ENCODE measurements at regions not wholly inside any gene's neighbourhood (a gene's known extent, or its start where the extent isn't known, plus 50 kb on each side); places are given as distances from the start of the nearest gene placed in this dataset.

DNA sequence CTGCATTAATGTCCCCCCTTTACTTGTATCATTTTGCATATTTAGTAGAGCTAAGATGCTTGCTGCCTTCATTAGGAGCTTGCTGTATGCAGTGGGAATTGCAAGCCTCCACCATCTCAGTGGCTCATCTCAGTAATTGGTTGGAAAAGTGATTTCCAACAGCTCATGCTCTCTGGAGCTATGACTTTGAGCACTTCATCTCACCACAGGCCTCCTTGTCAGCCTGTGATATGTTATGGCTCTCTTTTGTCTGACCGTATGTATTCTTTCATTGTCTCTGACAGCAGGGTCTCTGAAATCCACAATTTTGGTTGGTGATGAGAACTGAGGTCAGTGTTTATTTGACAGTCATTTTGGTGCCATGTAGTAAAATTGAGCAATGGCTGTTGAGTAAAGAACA lies 345.1 kb downstream of the FAT3 start:
- Histone ChIP-seq H3K4me3 (no peak overlapping the region), H4K20me1 (no peaks in the 10 kb centered on the region), H3K4me1 (no peaks in the 10 kb centered on the region), H3K27me3 (no peaks in the 10 kb centered on the region), H3K27ac (no peak overlapping the region), H3K9me3 (no peaks in the 10 kb centered on the region), H3K4me2 (no peak overlapping the region), H3K36me3 (no peaks in the 10 kb centered on the region), H3K9ac (no peak overlapping the region)
- TF ChIP-seq Cebpa-rat (IDR thresholded peaks at IDR 0.05), result no peak

DNA sequence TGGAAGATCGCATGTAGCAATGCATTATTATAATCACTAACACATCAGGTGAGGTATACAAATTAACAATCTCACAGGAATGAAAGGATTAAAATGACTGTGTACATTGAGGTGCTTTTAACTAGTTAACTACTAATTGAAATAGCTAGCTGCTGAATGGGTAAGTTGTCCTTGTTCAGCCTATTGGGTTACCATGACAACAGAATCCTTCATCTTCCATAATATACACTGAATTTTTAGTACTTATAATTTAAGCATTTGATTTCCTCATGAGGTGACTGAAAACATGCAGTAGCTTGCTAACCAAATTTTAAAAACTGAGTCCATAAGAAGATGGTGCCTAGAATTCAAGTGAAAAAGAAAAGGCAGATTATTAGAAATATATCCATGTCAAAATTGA lies 347.9 kb downstream of the FAT3 start:
- Histone ChIP-seq H4K20me1 (no peaks in the 10 kb centered on the region), H3K4me1 (no peaks in the 10 kb centered on the region), H3K27me3 (no peaks in the 10 kb centered on the region), H3K9me3 (no peaks in the 10 kb centered on the region), H3K9ac (no peak overlapping the region), H3K4me3 (no peak overlapping the region), H3K36me3 (no peaks in the 10 kb centered on the region), H3K4me2 (no peak overlapping the region), H3K27ac (no peak overlapping the region)
- TF ChIP-seq Cebpa-rat (IDR thresholded peaks at IDR 0.05), result no peak

DNA sequence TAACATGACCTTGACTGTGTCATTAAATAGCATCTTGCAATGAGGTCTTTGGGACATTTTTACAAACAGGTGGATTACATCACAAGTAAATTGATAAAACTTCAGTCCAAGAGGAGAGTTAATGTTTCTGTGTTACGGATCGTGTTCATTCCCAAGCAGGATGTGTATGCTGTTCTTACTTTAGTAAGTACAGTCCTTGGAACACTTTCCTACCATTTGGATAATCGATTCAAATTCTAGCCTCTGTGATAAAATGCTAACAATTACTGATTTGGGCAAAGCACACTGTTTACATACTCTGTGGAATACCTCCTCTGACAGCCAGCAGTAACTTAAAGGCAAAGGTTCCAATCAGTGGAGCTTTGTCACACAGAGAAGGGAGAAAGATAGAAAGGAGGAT lies 351.7 kb downstream of the FAT3 start:
- no peaks in the 10 kb centered on the region for H3K27me3 ChIP-seq
- no peak overlapping the region for H3K27ac ChIP-seq
- no peak overlapping the region for H3K4me2 ChIP-seq
- no peaks in the 10 kb centered on the region for H3K4me1 ChIP-seq
- no peak for TF ChIP-seq Cebpa-rat (IDR thresholded peaks at IDR 0.05)
- H3K9ac ChIP-seq, result no peak overlapping the region
- H4K20me1 ChIP-seq, result no peaks in the 10 kb centered on the region
- no peak overlapping the region for H3K4me3 ChIP-seq
- H3K9me3 ChIP-seq, result no peaks in the 10 kb centered on the region
- no peaks in the 10 kb centered on the region for H3K36me3 ChIP-seq

DNA sequence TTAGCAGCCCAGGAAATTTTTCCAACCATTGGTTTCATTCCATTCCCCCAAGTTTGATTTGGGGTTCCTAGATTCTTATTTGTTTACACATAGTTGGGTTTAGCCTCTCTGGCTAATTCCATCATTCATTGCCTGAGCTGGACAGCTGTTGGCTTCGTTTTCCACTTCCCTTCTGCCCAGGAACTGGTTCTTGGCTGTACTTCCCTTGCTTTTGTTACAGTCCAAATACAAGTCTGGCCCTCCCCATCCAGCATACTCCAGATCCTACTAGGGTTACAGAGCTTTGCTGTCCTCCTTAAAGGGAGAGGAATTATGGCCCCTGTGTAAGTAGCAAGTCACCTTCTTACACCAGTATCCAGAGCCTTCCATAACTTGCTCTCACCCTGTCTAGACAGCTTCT lies 356.3 kb downstream of the FAT3 start:
- no peak for TF ChIP-seq Cebpa-rat (IDR thresholded peaks at IDR 0.05)
- no peaks in the 10 kb centered on the region for H3K36me3 ChIP-seq

DNA sequence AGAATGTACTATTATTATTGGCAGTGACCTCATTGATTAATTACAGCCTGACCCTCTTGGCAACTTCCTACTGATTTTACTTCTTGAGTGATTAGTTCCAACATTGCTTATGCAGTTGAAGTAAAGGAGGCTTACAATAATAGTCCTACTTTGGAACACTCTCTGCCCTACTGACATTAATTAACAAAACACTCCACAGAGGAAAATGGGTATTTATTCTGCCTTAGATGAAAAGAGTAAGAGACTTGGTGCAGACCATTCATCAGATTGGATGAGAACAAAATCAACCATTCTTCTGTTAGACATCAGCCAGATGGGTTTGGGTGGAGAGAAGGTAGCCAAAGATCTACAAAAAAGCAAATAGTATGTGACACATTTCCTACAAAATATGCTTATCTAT lies 363.8 kb downstream of the FAT3 start:
- Histone ChIP-seq H3K4me1 (no peaks in the 10 kb centered on the region), H3K4me2 (no peak overlapping the region), H3K27me3 (no peaks in the 10 kb centered on the region), H4K20me1 (no peaks in the 10 kb centered on the region), H3K4me3 (no peak overlapping the region), H3K27ac (no peak overlapping the region), H3K9me3 (no peaks in the 10 kb centered on the region), H3K36me3 (no peaks in the 10 kb centered on the region), H3K9ac (no peak overlapping the region)
- TF ChIP-seq Cebpa-rat (IDR thresholded peaks at IDR 0.05), result no peak

More for the DNA sequence above, 356.3 kb downstream of the FAT3 start:
- Histone ChIP-seq H3K4me2 (no peak overlapping the region), H4K20me1 (no peaks in the 10 kb centered on the region), H3K9ac (no peak overlapping the region), H3K9me3 (no peaks in the 10 kb centered on the region), H3K27me3 (no peaks in the 10 kb centered on the region), H3K27ac (no peak overlapping the region), H3K4me1 (no peaks in the 10 kb centered on the region), H3K4me3 (no peak overlapping the region)

DNA sequence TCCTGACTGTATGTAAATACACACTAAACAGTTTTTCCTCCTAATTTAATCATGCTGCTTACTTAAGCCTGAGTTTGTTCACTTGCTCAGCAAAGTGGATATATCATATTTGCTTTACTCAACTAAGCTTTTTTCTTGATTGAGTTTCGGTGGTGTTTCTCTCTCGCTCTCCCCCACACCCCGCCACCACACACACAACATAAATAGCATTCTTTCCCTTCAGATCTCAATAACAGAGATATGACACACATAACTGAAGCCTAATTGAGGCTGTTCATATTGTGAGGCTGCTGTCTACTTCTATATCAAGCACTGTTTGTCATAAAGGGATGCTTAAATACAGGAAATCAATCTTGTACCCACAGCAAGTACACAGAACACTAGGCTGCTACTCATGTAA lies 364.9 kb downstream of the FAT3 start:
- no peak for TF ChIP-seq Cebpa-rat (IDR thresholded peaks at IDR 0.05)
- Histone ChIP-seq H3K4me1 (no peaks in the 10 kb centered on the region), H3K4me3 (no peak overlapping the region), H3K27ac (no peak overlapping the region), H3K36me3 (no peaks in the 10 kb centered on the region), H3K9ac (no peak overlapping the region), H3K4me2 (no peak overlapping the region), H3K9me3 (no peaks in the 10 kb centered on the region), H4K20me1 (no peaks in the 10 kb centered on the region), H3K27me3 (no peaks in the 10 kb centered on the region)

DNA sequence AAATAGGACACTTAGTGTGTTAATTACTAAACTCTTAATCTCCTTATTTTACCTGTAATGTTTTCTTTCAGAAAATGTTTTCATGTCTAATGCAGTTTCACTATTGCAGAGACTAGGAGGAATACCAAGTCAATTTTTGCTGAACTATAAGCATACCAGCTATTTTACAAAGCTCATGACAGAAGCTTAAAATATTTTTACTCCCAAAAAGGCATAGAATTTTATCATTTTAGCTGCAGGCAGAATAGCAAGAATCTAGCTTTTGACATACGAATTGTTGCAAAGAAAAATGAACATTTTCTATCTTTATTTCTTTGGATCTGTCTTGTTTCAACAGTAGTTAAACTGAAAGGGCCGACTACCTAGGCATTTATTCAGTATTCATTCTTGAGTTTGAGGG lies 366.9 kb downstream of the FAT3 start:
- Histone ChIP-seq H3K9ac (no peak overlapping the region), H3K27ac (no peak overlapping the region), H4K20me1 (no peaks in the 10 kb centered on the region), H3K36me3 (no peaks in the 10 kb centered on the region), H3K4me3 (no peak overlapping the region), H3K4me2 (no peak overlapping the region), H3K27me3 (no peaks in the 10 kb centered on the region), H3K9me3 (no peaks in the 10 kb centered on the region), H3K4me1 (no peaks in the 10 kb centered on the region)
- no peak for TF ChIP-seq Cebpa-rat (IDR thresholded peaks at IDR 0.05)

DNA sequence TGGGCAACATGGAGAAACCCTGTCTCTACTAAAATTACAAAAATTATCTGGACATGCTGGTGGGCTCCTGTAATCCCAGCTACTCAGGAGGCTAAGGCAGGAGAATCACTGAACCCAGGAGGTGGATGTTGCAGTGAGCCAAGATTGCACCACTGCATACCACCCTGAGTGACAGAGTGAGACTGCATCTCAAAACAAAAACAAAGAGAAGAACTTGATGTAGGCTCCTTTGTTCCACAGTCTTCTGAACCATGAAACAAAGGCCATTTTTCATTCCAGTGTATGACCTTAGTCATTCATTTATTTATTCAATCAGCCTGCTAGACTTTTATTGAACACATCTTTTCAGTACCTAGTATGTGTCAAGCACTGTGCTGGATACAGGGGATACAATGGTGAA lies 369.6 kb downstream of the FAT3 start:
- no peak for TF ChIP-seq Cebpa-rat (IDR thresholded peaks at IDR 0.05)
- Histone ChIP-seq H3K27ac (no peak overlapping the region), H3K9me3 (no peaks in the 10 kb centered on the region), H3K9ac (no peak overlapping the region), H3K27me3 (no peaks in the 10 kb centered on the region), H4K20me1 (no peaks in the 10 kb centered on the region), H3K4me1 (no peaks in the 10 kb centered on the region), H3K4me2 (no peak overlapping the region), H3K4me3 (no peak overlapping the region), H3K36me3 (no peaks in the 10 kb centered on the region)

DNA sequence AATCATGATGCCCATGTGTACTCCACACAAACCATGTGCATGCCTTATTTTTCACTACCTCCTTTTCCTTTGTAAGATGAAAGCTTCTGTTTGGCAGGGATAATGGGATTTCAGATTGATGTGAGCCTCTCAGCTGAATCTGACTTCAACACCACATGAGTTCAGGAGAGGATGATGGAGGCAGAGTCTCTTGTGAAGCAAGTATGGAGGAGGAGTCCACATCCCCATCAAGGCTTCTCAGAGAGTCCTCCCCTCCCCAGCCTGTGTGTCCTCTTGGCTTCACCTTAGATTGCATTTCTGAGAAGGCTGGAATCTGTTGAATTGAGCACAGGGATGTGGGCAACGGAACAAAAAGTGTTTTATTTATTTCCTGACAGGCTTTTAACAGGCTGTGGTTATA lies 370.4 kb downstream of the FAT3 start:
- no peak for TF ChIP-seq Cebpa-rat (IDR thresholded peaks at IDR 0.05)
- no peak overlapping the region for H3K4me2 ChIP-seq
- no peaks in the 10 kb centered on the region for H3K9me3 ChIP-seq
- H3K27ac ChIP-seq, result no peak overlapping the region
- no peaks in the 10 kb centered on the region for H3K36me3 ChIP-seq
- no peaks in the 10 kb centered on the region for H4K20me1 ChIP-seq
- H3K4me3 ChIP-seq, result no peak overlapping the region
- no peak overlapping the region for H3K9ac ChIP-seq
- H3K27me3 ChIP-seq, result no peaks in the 10 kb centered on the region
- H3K4me1 ChIP-seq, result no peaks in the 10 kb centered on the region

DNA sequence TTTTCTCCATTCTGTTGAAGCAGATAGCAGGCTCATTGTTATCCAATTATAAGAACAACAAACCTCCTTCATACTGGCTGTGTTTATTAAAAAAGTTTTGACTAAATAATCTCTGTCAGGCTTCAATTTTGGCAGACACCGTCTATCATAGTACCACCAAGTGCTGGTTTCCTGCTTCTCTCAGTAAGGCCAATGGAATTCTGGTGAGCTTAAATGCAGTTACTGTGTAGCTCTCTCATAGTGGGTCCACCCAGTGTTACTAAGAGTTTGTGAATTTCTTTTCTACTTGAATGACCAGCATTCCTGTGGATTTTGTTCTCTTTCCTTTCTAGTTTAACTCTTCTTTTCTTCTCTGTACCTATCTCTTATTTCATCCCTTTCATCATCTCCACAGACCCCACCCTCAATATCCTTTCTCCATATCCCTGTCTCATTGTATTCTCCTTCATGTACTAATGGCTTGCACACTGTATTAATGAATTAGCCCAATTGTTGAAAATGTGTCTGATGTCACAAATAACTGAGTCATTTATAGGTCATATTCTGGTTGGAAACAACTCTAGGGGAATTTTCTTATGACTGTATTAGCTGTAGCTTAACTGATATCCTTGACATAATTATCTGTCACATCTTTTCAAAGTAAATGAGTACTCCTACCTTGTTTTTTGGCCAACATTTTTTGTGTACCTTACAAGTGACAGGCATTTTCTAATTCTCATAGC lies 372.1 kb downstream of the FAT3 start:
- Histone ChIP-seq H3K9me3 (no peaks in the 10 kb centered on the region), H3K4me3 (no peak overlapping the region), H3K27me3 (no peaks in the 10 kb centered on the region), H3K36me3 (no peaks in the 10 kb centered on the region), H3K4me2 (no peak overlapping the region), H4K20me1 (no peaks in the 10 kb centered on the region), H3K9ac (no peak overlapping the region), H3K27ac (no peak overlapping the region), H3K4me1 (no peaks in the 10 kb centered on the region)
- no peak for TF ChIP-seq Cebpa-rat (IDR thresholded peaks at IDR 0.05)

DNA sequence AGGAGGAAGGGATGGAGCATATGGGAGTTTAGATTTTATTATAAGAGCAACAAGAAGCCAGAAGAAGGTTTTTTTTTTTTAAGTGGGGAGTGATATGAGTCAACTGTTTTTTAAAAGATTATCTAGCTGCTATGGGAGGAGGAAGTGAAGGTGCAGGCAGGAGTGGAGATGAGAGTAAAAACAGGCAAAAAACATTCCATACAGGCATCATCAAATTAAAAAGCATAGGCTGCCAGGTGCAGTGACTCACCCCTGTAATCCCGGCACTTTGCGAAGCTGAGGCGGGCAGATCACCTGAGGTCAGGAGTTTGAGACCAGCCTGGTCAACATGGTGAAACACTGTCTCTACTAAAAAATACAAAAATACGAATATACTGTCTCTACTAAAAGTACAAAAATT lies 368.4 kb upstream of the MTNR1B start:
- Histone ChIP-seq H3K27ac (no peak overlapping the region), H3K4me2 (no peak overlapping the region), H3K4me1 (peaks cover 5% of the 10 kb centered on the region)

More for the DNA sequence above, 368.4 kb upstream of the MTNR1B start:
- Histone ChIP-seq H3K36me3 (no peaks in the 10 kb centered on the region), H3K9ac (no peak overlapping the region), H3K9me3 (no peaks in the 10 kb centered on the region), H3K27me3 (no peaks in the 10 kb centered on the region), H4K20me1 (no peaks in the 10 kb centered on the region), H3K4me3 (no peak overlapping the region)
- no peak for TF ChIP-seq Cebpa-rat (IDR thresholded peaks at IDR 0.05)

All from BLaER1 (cell line).